Caco-2 (cell line): ENCODE measurements at regions not wholly inside any gene's neighbourhood (a gene's known extent, or its start where the extent isn't known, plus 50 kb on each side); places are given as distances from the start of the nearest gene placed in this dataset.
A peak's percentile ranks its signal among the peaks of the same experiment; 100 is the strongest.

Source experiments
- BruUV-seq: library from RNA; stranded (reverse); fragments of 400-500 nt; replicated peaks from 2 replicates; lab custom pipeline; 2021; lab: Mats Ljungman, UMichigan
- CTCF ChIA-PET: fragments of 300-600 bp; sonication (Branson Sonifier 250); formaldehyde crosslinking; loops from one replicate; lab custom pipeline; 2022; ENCODE audit warnings: antibody characterized with exemption; lab: Charles Lee
- POLR2A ChIA-PET: fragments of 300-600 bp; sonication (Branson Sonifier 250); formaldehyde crosslinking; loops from one replicate; lab custom pipeline; 2022; ENCODE audit warnings: antibody characterized with exemption; lab: Charles Lee
- DNase-seq, 2 experiments: peaks; one replicate each; pipeline versions ENCODE4 v3.0.0 to v3.0.0-alpha.2; 2020 to 2022
- H3K27me3 ChIP-seq: replicated peaks from 2 replicates; pipeline ENCODE4 v1.6.0; 2011; ENCODE audit warnings: low read length; ENCODE audit not compliant: control insufficient read depth, insufficient read depth
- H3K36me3 ChIP-seq: 2 replicates; pipeline ENCODE4 v1.5.1; 2011; ENCODE audit warnings: low read length; ENCODE audit not compliant: control insufficient read depth, insufficient read depth
- H3K4me1 ChIP-seq: fragments of 250-450 bp; sonication (Bioruptor Pico); 2 replicates; pipeline ENCODE4 v1.5.1; 2020; ENCODE audit warnings: mild to moderate bottlenecking
- H3K4me3 ChIP-seq: 2 replicates; pipeline ENCODE4 v1.5.1; 2011; ENCODE audit warnings: low read depth, mild to moderate bottlenecking, control low read depth, low read length
- H3K9me3 ChIP-seq: fragments of 250-450 bp; sonication (Bioruptor Pico); 2 replicates; pipeline ENCODE4 v1.5.1; 2020; ENCODE audit warnings: mild to moderate bottlenecking, moderate library complexity
- H3K27ac Mint-ChIP-seq: one replicate; pipeline ENCODE4 v1.8.0; 2022; ENCODE audit warnings: mixed read lengths; ENCODE audit not compliant: unreplicated experiment
- H3K27me3 Mint-ChIP-seq: one replicate; pipeline ENCODE4 v1.8.0; 2022; ENCODE audit warnings: mixed read lengths; ENCODE audit not compliant: insufficient read depth, unreplicated experiment
- H3K36me3 Mint-ChIP-seq: one replicate; pipeline ENCODE4 v1.8.0; 2022; ENCODE audit warnings: mild to moderate bottlenecking, mixed read lengths; ENCODE audit not compliant: insufficient read depth, unreplicated experiment
- H3K4me1 Mint-ChIP-seq: one replicate; pipeline ENCODE4 v1.8.0; 2022; ENCODE audit warnings: low read depth, mixed read lengths; ENCODE audit not compliant: unreplicated experiment
- H3K4me3 Mint-ChIP-seq: one replicate; pipeline ENCODE4 v1.8.0; 2022; ENCODE audit warnings: mild to moderate bottlenecking, moderate library complexity, mixed read lengths; ENCODE audit not compliant: unreplicated experiment
- H3K9me3 Mint-ChIP-seq: one replicate; pipeline ENCODE4 v1.8.0; 2022; ENCODE audit warnings: mixed read lengths; ENCODE audit not compliant: unreplicated experiment
- CTCF ChIP-seq, 2 experiments: fragments of 200-600 bp in 1 of 2; IDR thresholded peaks; 1 replicate in 1 of 2; 2 replicates in 1 of 2; pipeline versions ENCODE4 v1.5.1 to v1.8.0; 2011 to 2022; ENCODE audit warnings: antibody characterized with exemption in 1 of 2, control low read depth in 1 of 2, inconsistent platforms in 1 of 2, low read depth in 1 of 2, low read length in 1 of 2, mild to moderate bottlenecking in 1 of 2, moderate library complexity in 1 of 2; ENCODE audit not compliant: insufficient read depth in 1 of 2, severe bottlenecking in 1 of 2, unreplicated experiment in 1 of 2
- intact Hi-C: fragments of 100-400 bp; cut with micrococcal nuclease; formaldehyde crosslinking; loops from one replicate; pipeline ENCODE4 v1.10.0; 2022; ENCODE audit not compliant: unreplicated experiment

GRCh38 chr5:10158886-10159285 lies 90.8 kb downstream of the ATPSCKMT start:
- H3K27me3 Mint-ChIP-seq: no peaks in the 10 kb centered on the region
- ChIA-PET CTCF (no interaction called here), POLR2A (no interaction called here)
- H3K9me3 Mint-ChIP-seq: peaks cover 13% of the 10 kb centered on the region
- DNase-seq: no peak
- Histone ChIP-seq H3K36me3 (no peaks in the 10 kb centered on the region), H3K9me3 (no peaks in the 10 kb centered on the region), H3K27me3 (no peaks in the 10 kb centered on the region), H3K4me3 (no peak overlapping the region), H3K4me1 (peaks cover 49% of the 10 kb centered on the region)
- intact Hi-C loops: loop anchor here (5.0 kb wide), 2 partner anchors 33 to 73 kb away; no protein-coding TSS in a partner anchor
- H3K36me3 Mint-ChIP-seq: no peaks in the 10 kb centered on the region
- BruUV-seq: no TSS peak
- no peak for TF ChIP-seq CTCF (IDR thresholded peaks at IDR 0.05; ENCODE audit: insufficient read depth in 1 of 2, low read depth in 1 of 2, low read length in 1 of 2, severe bottlenecking in 1 of 2, unreplicated experiment in 1 of 2)
- H3K27ac Mint-ChIP-seq: no peak overlapping the region
- H3K4me1 Mint-ChIP-seq: peaks cover 34% of the 10 kb centered on the region
- H3K4me3 Mint-ChIP-seq: no peak overlapping the region

- intact Hi-C loops: loop anchor here (5.0 kb wide), 2 partner anchors 35 to 75 kb away; no protein-coding TSS in a partner anchor
- POLR2A ChIA-PET: no interaction called here
- no peaks in the 10 kb centered on the region for H3K27me3 Mint-ChIP-seq
- no peaks in the 10 kb centered on the region for H3K9me3 ChIP-seq
- H3K36me3 Mint-ChIP-seq: no peaks in the 10 kb centered on the region
- H3K4me1 Mint-ChIP-seq: peaks cover 39% of the 10 kb centered on the region
- no peaks in the 10 kb centered on the region for H3K27me3 ChIP-seq
- no peak for TF ChIP-seq CTCF (IDR thresholded peaks at IDR 0.05; ENCODE audit: insufficient read depth in 1 of 2, low read depth in 1 of 2, low read length in 1 of 2, severe bottlenecking in 1 of 2, unreplicated experiment in 1 of 2)
- H3K9me3 Mint-ChIP-seq: peaks cover 1% of the 10 kb centered on the region
- BruUV-seq: no TSS peak
- H3K4me1 ChIP-seq: peaks cover 59% of the 10 kb centered on the region
- DNase-seq: peak; percentile 79 to 85
- no peaks in the 10 kb centered on the region for H3K36me3 ChIP-seq
- H3K27ac Mint-ChIP-seq: peak overlapping the region; percentile 67
- H3K4me3 Mint-ChIP-seq: peak overlapping the region; percentile 62
- H3K4me3 ChIP-seq: no peak overlapping the region
- CTCF ChIA-PET: interaction anchor here (1.5 kb wide), 2 partner anchors 24 to 76 kb away, joined by 3 to 4 read pairs; no protein-coding TSS in a partner anchor
Observed at GRCh38 chr5:10157085-10157669, 92.5 kb downstream of the ATPSCKMT start.

GRCh38 chr5:10155897-10156667 lies 93.6 kb downstream of the ATPSCKMT start:
- DNase-seq: peak in 1 of 2 experiments; percentile 33
- H3K9me3 Mint-ChIP-seq: no peaks in the 10 kb centered on the region
- no peak overlapping the region for H3K4me3 ChIP-seq
- no peaks in the 10 kb centered on the region for H3K27me3 ChIP-seq
- intact Hi-C loops: loop anchor here (5.0 kb wide), 2 partner anchors 36 to 76 kb away; no protein-coding TSS in a partner anchor
- CTCF ChIA-PET: interaction anchor here (1.5 kb wide), 2 partner anchors 23 to 77 kb away, joined by 3 to 4 read pairs; no protein-coding TSS in a partner anchor
- peaks cover 41% of the 10 kb centered on the region for H3K4me1 Mint-ChIP-seq
- TF ChIP-seq CTCF (IDR thresholded peaks at IDR 0.05; ENCODE audit: insufficient read depth in 1 of 2, low read depth in 1 of 2, low read length in 1 of 2, severe bottlenecking in 1 of 2, unreplicated experiment in 1 of 2): no peak
- TSS peak; percentile 43 for BruUV-seq
- POLR2A ChIA-PET: no interaction called here
- H3K36me3 Mint-ChIP-seq: no peaks in the 10 kb centered on the region
- peak overlapping the region; percentile 67 for H3K27ac Mint-ChIP-seq
- no peaks in the 10 kb centered on the region for H3K27me3 Mint-ChIP-seq
- H3K9me3 ChIP-seq: no peaks in the 10 kb centered on the region
- H3K4me3 Mint-ChIP-seq: peak overlapping the region; percentile 62
- peaks cover 59% of the 10 kb centered on the region for H3K4me1 ChIP-seq
- no peaks in the 10 kb centered on the region for H3K36me3 ChIP-seq
